ENCODE measurements at regions not wholly inside any gene's neighbourhood (a gene's known extent, or its start where the extent isn't known, plus 50 kb on each side); places are given as distances from the start of the nearest gene placed in this dataset.

GRCh38 chr1:22212400-22213233 lies 69.7 kb upstream of the WNT4 start:
- no peak for TF ChIP-seq CTCF (IDR thresholded peaks at IDR 0.05; ENCODE audit: low read length)
- TF ChIP-seq EZH2 (IDR thresholded peaks at IDR 0.05; ENCODE audit: borderline replicate concordance, low read length): no peak

All from OCI-LY1 (cell line).